ENCODE measurements at regions not wholly inside any gene's neighbourhood (a gene's known extent, or its start where the extent isn't known, plus 50 kb on each side); places are given as distances from the start of the nearest gene placed in this dataset.

- no peak for TF ChIP-seq CTCF (IDR thresholded peaks at IDR 0.05; ENCODE audit: low read depth, low read length)
- DNase-seq (ENCODE audit: extremely low read depth, low read depth), result no peak
Observed at GRCh38 chr4:135670548-135670947, 1469.0 kb upstream of the PABPC4L start.

Measured in AG09319 (cell line).